Body of pancreas (tissue), 4 donors: ENCODE measurements at regions not wholly inside any gene's neighbourhood (a gene's known extent, or its start where the extent isn't known, plus 50 kb on each side); places are given as distances from the start of the nearest gene placed in this dataset.

Experiments
- ATAC-seq: fragments of 150-250 bp; one replicate; pipeline ENCODE4 v1.9.1; 2016
- DNase-seq, 4 donors: peaks; one replicate each; pipeline ENCODE4 v3.0.0-alpha.2; 2019
- H3K27ac ChIP-seq, 4 donors: fragments of 200-600 bp; sonication (generic); 1 replicate in 3 of 4; 2 replicates in 1 of 4; pipeline versions ENCODE4 v1.5.1 to v1.6.1; 2016 to 2019; ENCODE audit warnings: mild to moderate bottlenecking in 1 of 4, mixed read lengths in 1 of 4, moderate library complexity in 1 of 4
- H3K27me3 ChIP-seq, 2 donors: fragments of 200-600 bp; sonication (generic); one replicate each; pipeline ENCODE4 v1.6.0; 2016; ENCODE audit warnings: mild to moderate bottlenecking in 1 of 2
- H3K36me3 ChIP-seq, 2 donors: fragments of 200-600 bp; sonication (generic); replicated peaks in 1 of 2; 2 replicates each; pipeline ENCODE4 v1.5.1; 2016; ENCODE audit warnings: low read depth in 2 of 2; ENCODE audit not compliant: insufficient read depth in 1 of 2
- H3K4me1 ChIP-seq: fragments of 200-600 bp; sonication (generic); one replicate; pipeline ENCODE4 v1.6.0; 2016
- H3K4me3 ChIP-seq, 2 donors: fragments of 200-600 bp; sonication (generic); 1 replicate in 1 of 2; 2 replicates in 1 of 2; pipeline ENCODE4 v1.5.1; 2016 to 2019
- H3K9me3 ChIP-seq, 3 donors: fragments of 200-600 bp; sonication (generic); 1 replicate in 2 of 3; 2 replicates in 1 of 3; pipeline ENCODE4 v1.5.1; 2016
- CTCF ChIP-seq, 7 experiments: fragments of 450-650 bp in 4 of 7; fragments of 200-600 bp in 3 of 7; sonication (generic) in 3 of 7; IDR thresholded peaks; one replicate each; pipeline ENCODE4 v1.5.1; 2016 to 2019; ENCODE audit warnings: antibody characterized with exemption in 7 of 7
- POLR2A ChIP-seq, 3 donors: fragments of 450-650 bp; IDR thresholded peaks; one replicate each; pipeline ENCODE4 v1.6.1; 2016; ENCODE audit warnings: antibody characterized with exemption in 3 of 3, mild to moderate bottlenecking in 2 of 3
- WGBS, 2 donors: methylation state at CpG; one replicate each; pipeline ENCODE4 v1.1.5; 2017; 5-methylcytosine and 5-hydroxymethylcytosine counted together
- intact Hi-C: fragments of 100-400 bp; cut with DNase I; formaldehyde crosslinking; loops from one replicate; pipeline ENCODE4 v1.15.1; 2023

- Histone ChIP-seq H3K27me3 (peaks cover 0 to 20% of the 10 kb centered on the region in 2 donors), H3K4me3 (no peak overlapping the region), H3K9me3 (no peaks in the 10 kb centered on the region), H3K4me1 (peaks cover 7% of the 10 kb centered on the region), H3K27ac (no peak overlapping the region), H3K36me3 (no peaks in the 10 kb centered on the region)
- no peak for ATAC-seq
- no peak for TF ChIP-seq POLR2A (IDR thresholded peaks at IDR 0.05)
- no peak for TF ChIP-seq CTCF (IDR thresholded peaks at IDR 0.05)
- no peak for DNase-seq
- 12 to 14% methylated on average over 31 to 48 of the region's 55 CpGs for WGBS, 2 donors
- intact Hi-C loops = no loop called here
These were observed 224.1 kb upstream of the FOXF1 start for GRCh38 chr16:86285938-86286921.

- H3K27me3 ChIP-seq = peaks cover 0 to 20% of the 10 kb centered on the region in 2 donors
- 4 to 6% methylated on average over 39 to 48 of the region's 49 CpGs for WGBS, 2 donors
- ATAC-seq (no peak), DNase-seq (no peak)
- intact Hi-C loops = no loop called here
- H3K27ac ChIP-seq = no peak overlapping the region
- H3K36me3 ChIP-seq = no peaks in the 10 kb centered on the region
- H3K4me1 ChIP-seq = peaks cover 7% of the 10 kb centered on the region
- no peaks in the 10 kb centered on the region for H3K9me3 ChIP-seq
- TF ChIP-seq POLR2A (IDR thresholded peaks at IDR 0.05) (no peak), CTCF (IDR thresholded peaks at IDR 0.05) (no peak)
- H3K4me3 ChIP-seq = no peak overlapping the region
These were observed 223.2 kb upstream of the FOXF1 start for GRCh38 chr16:86286991-86287663.

- Histone ChIP-seq H3K27ac (no peak overlapping the region), H3K4me1 (peaks cover 7% of the 10 kb centered on the region), H3K9me3 (no peaks in the 10 kb centered on the region), H3K36me3 (no peaks in the 10 kb centered on the region), H3K27me3 (peaks cover 0 to 20% of the 10 kb centered on the region in 2 donors), H3K4me3 (no peak overlapping the region)
- intact Hi-C loops = no loop called here
- no peak for TF ChIP-seq POLR2A (IDR thresholded peaks at IDR 0.05)
- TF ChIP-seq CTCF (IDR thresholded peaks at IDR 0.05) = no peak
- WGBS, 2 donors = 5 to 21% methylated on average over 8 of the region's 8 CpGs
- no peak for DNase-seq
- no peak for ATAC-seq
These were observed 222.6 kb upstream of the FOXF1 start for GRCh38 chr16:86287664-86288201.

- Histone ChIP-seq H3K36me3 (no peaks in the 10 kb centered on the region), H3K4me1 (peaks cover 7% of the 10 kb centered on the region), H3K9me3 (no peaks in the 10 kb centered on the region), H3K27me3 (peaks cover 0 to 20% of the 10 kb centered on the region in 2 donors), H3K27ac (no peak overlapping the region), H3K4me3 (no peak overlapping the region)
- no peak for DNase-seq
- intact Hi-C loops = no loop called here
- TF ChIP-seq POLR2A (IDR thresholded peaks at IDR 0.05) = no peak
- TF ChIP-seq CTCF (IDR thresholded peaks at IDR 0.05) = no peak
- no peak for ATAC-seq
- WGBS, 2 donors = 7 to 8% methylated on average over 17 to 19 of the region's 19 CpGs
These were observed 221.5 kb upstream of the FOXF1 start for GRCh38 chr16:86288716-86289294.
